IgD-negative memory B cell (primary cell): ENCODE measurements at regions not wholly inside any gene's neighbourhood (a gene's known extent, or its start where the extent isn't known, plus 50 kb on each side); places are given as distances from the start of the nearest gene placed in this dataset.

Experiments
- H3K27ac Mint-ChIP-seq, 3 donors: one replicate each; pipeline ENCODE4 v1.8.0; 2020 to 2022; ENCODE audit warnings: mild to moderate bottlenecking in 3 of 3, mixed read lengths in 3 of 3, moderate library complexity in 1 of 3
- H3K27me3 Mint-ChIP-seq: one replicate; pipeline ENCODE4 v1.8.0; 2021; ENCODE audit warnings: mixed read lengths
- H3K36me3 Mint-ChIP-seq: one replicate; pipeline ENCODE4 v1.8.0; 2020; ENCODE audit warnings: mild to moderate bottlenecking, mixed read lengths
- H3K4me1 Mint-ChIP-seq, 3 donors: one replicate each; pipeline ENCODE4 v1.8.0; 2020 to 2022; ENCODE audit warnings: mixed read lengths in 3 of 3, mild to moderate bottlenecking in 1 of 3
- H3K4me3 Mint-ChIP-seq, 4 donors: one replicate each; pipeline ENCODE4 v1.8.0; 2020 to 2022; ENCODE audit warnings: mild to moderate bottlenecking in 4 of 4, mixed read lengths in 4 of 4, moderate library complexity in 3 of 4
- H3K9me3 Mint-ChIP-seq, 3 donors: one replicate each; pipeline ENCODE4 v1.8.0; 2020 to 2021; ENCODE audit warnings: mixed read lengths in 3 of 3, mild to moderate bottlenecking in 1 of 3

DNA sequence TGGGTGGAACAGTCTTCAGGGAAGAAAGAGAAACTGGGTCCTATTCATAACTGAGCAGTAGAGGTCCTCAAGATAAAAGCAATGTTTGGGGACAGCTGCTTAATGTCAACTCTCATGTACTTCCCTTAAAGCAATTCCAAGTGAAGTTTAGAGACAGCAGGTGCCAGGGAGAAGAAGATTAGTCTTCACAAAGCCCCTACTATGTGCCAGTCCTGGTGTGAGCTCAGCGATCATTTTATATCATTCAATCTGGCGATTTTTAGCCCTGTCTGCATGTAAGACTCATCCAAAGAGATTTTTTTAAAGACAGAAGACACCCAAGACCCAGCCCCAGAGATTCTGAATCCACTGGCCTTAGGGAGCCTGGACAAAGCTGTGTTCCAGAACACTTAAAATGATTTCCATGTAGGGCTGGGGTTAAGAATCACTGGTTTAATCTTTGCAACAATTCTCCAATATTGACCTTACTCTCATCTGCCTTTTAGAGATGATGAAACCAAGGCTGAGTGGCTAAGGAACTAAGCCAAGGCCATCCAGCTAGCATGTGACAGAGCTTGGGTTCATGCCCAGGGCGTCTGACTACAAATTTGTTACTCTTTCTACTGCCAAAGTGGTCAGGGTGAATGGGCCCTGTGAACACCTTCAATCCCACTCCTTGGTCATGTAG, 404.5 kb upstream of the TBX3 start:
- H3K27ac Mint-ChIP-seq, result no peak overlapping the region

DNA sequence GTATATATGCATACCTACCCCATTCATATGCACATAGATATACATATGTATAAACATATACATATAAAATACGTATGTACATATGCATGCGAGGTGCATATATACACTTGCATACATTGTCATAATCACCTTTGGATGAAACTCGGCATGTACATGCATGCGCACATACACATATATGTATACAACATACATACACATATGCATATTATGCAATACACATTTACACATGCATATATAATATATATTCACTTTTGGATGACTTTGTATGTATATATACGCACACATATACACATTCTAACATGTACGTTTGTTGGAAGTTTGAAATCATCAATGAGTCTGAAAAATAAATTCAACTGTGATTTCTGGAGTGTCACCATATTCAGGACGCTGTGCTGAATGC, 401.6 kb upstream of the TBX3 start:
- no peak overlapping the region for H3K4me3 Mint-ChIP-seq
- H3K9me3 Mint-ChIP-seq, result peaks cover 0 to 8% (median 7%) of the 10 kb centered on the region in 3 donors
- H3K36me3 Mint-ChIP-seq, result no peaks in the 10 kb centered on the region
- no peaks in the 10 kb centered on the region for H3K4me1 Mint-ChIP-seq
- no peaks in the 10 kb centered on the region for H3K27me3 Mint-ChIP-seq
- no peak overlapping the region for H3K27ac Mint-ChIP-seq

More for the DNA sequence above, 404.5 kb upstream of the TBX3 start:
- Mint-ChIP-seq H3K4me1 (no peaks in the 10 kb centered on the region), H3K9me3 (peaks cover 4 to 13% (median 4%) of the 10 kb centered on the region in 3 donors), H3K36me3 (no peaks in the 10 kb centered on the region), H3K27me3 (no peaks in the 10 kb centered on the region), H3K4me3 (no peak overlapping the region)

DNA sequence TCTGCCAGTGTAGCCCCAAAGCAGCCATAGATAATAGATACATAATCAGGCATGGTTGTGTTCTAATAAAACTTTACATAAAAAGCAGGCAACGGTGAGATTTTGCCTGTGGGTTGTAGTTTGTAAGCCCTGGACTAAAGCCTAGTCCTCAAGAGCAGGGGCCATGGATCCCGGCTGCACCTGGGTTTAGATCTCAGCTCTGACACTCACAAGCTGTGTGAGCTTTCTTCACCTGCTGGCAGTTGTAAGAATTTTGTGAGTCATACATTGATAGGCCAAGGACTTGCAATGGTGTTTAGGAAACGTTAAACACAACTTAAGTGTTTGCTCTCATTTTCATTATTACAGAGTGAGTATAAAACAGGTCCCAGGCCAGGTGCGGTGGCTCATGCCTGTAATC, 395.8 kb upstream of the TBX3 start:
- Mint-ChIP-seq H3K4me3 (no peak overlapping the region), H3K9me3 (peaks cover 5 to 19% (median 10%) of the 10 kb centered on the region in 3 donors), H3K27me3 (no peaks in the 10 kb centered on the region), H3K36me3 (no peaks in the 10 kb centered on the region), H3K27ac (no peak overlapping the region), H3K4me1 (no peaks in the 10 kb centered on the region)

DNA sequence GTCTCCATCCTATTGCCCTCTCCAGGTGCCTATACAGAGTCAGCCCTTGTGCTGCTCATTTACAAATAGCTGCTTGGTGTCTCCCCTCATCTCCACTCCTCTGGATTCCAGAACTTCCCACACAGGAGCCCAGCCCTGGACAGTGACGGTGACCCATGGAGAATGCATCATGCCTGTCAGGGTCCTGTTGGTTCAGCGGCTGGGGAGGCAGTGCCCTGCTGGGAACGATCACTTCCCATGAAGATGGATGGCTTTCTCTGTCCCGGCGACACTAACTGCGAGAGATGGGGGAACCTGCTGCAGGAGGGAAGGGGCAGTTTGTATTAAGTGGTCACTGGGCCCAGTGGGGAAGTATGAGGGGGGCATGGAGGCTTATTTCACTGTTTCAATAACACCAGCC, 395.0 kb upstream of the TBX3 start:
- H3K4me1 Mint-ChIP-seq, result no peaks in the 10 kb centered on the region
- H3K36me3 Mint-ChIP-seq, result no peaks in the 10 kb centered on the region
- no peak overlapping the region for H3K4me3 Mint-ChIP-seq
- peaks cover 5 to 19% (median 8%) of the 10 kb centered on the region in 3 donors for H3K9me3 Mint-ChIP-seq
- H3K27ac Mint-ChIP-seq, result peak overlapping the region in 1 of 3 donors; percentile 42
- no peaks in the 10 kb centered on the region for H3K27me3 Mint-ChIP-seq

DNA sequence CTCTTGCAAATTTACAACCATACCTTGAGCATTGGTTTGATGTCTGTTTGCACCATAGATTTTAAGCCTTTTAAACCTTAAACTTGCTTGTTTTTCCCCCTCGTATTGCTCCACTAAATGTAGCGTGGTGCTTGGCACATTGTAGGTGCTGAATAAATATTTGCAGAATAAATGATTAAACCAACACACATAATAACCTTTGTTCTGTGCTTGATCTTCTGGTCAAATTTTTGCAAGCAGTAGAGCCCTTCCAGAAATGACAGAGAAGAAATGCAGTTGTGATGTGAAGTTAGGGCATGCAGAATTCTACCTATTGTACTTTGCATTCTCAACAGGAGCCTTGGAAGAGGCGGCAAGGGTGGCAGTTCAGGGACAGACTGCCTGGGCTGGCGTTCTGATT, 394.4 kb upstream of the TBX3 start:
- no peak overlapping the region for H3K27ac Mint-ChIP-seq
- no peaks in the 10 kb centered on the region for H3K4me1 Mint-ChIP-seq
- no peaks in the 10 kb centered on the region for H3K27me3 Mint-ChIP-seq
- H3K4me3 Mint-ChIP-seq, result no peak overlapping the region
- H3K36me3 Mint-ChIP-seq, result no peaks in the 10 kb centered on the region
- peaks cover 5 to 22% (median 8%) of the 10 kb centered on the region in 3 donors for H3K9me3 Mint-ChIP-seq

DNA sequence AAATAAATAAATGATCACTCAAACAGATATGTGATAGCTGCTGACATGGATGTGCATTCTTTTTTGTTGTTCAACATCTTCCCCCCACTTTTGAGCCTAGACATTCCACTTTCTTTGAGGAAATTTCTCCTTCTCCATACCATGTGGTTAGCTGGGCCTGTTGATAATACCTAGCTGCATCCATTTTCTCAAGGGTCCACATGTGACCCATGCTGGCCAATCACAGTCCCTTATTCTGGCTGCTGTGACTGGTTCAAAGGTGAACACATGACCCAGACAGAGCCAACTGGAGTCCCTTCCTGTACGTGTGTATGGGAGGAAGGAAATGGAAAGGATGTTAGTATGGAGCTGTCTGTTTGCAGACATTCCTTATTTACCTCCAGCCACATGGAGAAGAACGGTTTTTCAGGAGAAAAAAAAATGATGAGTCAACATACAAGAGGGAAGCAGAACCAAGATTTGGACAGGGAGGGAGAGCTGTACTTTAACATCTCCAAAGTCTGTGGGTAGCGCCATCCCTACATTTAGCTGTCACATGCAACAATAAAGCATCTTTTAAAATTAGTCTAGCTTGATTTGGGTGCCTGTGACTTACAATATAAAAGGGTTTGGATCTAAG, 391.7 kb upstream of the TBX3 start:
- Mint-ChIP-seq H3K4me3 (no peak overlapping the region), H3K4me1 (no peaks in the 10 kb centered on the region), H3K27ac (no peak overlapping the region), H3K9me3 (peaks cover 4 to 14% (median 5%) of the 10 kb centered on the region in 3 donors), H3K27me3 (peaks cover 2% of the 10 kb centered on the region), H3K36me3 (no peaks in the 10 kb centered on the region)

DNA sequence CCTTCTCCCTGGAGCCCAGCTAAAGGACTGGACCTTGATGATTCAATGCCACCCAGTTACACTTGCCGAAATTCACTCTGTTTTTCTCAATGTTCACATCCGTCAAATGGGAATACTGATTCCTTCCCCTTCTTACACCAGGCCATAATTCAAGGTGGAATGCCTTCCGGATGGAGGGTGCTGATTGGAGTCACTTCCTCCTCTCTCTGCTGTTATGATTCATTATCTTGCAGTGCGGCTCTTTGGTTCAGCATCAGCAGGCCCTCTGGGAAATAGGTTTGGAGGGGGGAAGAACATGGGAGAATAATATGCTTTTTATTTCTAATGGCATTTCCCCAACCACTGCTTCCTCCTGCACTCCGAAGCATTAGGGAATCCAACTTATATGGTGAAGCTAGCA, 390.6 kb upstream of the TBX3 start:
- Mint-ChIP-seq H3K4me1 (no peaks in the 10 kb centered on the region), H3K27ac (no peak overlapping the region), H3K27me3 (peaks cover 2% of the 10 kb centered on the region), H3K9me3 (peaks cover 4 to 17% (median 5%) of the 10 kb centered on the region in 3 donors), H3K36me3 (no peaks in the 10 kb centered on the region), H3K4me3 (no peak overlapping the region)

DNA sequence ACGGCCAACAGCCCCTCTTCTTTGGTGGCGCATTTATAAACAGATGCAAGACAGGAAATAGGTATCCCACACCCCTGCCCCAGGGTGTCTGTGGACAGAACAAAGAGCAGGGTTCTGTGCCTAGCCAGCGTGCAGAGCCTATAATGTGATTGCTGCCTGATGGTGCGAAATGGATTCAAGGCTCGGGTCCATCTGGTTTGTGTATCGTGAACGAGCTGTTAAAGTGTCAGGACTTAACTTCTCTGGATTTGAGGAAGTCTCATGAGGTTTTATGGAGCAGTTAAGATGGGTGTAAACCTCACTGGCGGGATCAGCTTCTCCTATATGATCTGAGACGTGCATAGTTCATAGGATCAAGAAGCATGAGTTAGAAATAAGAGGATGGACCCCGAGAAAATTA, 388.7 kb upstream of the TBX3 start:
- H3K27me3 Mint-ChIP-seq, result peaks cover 2% of the 10 kb centered on the region
- peaks cover 0 to 17% (median 1%) of the 10 kb centered on the region in 3 donors for H3K9me3 Mint-ChIP-seq
- H3K4me3 Mint-ChIP-seq, result no peak overlapping the region
- H3K4me1 Mint-ChIP-seq, result no peaks in the 10 kb centered on the region
- H3K36me3 Mint-ChIP-seq, result no peaks in the 10 kb centered on the region
- no peak overlapping the region for H3K27ac Mint-ChIP-seq

DNA sequence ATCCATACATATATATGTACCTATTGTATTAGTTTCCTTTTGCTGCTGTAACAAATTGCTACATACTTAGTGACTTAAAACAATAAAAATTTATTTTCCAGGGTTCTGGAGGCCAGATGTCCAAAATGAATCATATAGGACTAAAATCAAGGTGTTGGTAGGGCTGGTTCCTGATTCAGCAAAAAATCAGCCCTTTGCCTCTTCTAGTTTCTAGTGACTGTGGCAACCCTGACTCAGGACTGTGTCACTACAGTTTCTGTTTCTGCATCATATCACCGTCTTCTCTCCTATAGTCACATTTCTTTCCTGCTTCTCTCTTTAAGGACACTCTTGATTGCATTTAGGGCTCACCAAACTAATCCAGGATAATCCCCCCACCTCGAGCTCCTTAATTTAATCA, 386.3 kb upstream of the TBX3 start:
- no peaks in the 10 kb centered on the region for H3K36me3 Mint-ChIP-seq
- peak overlapping the region in 1 of 3 donors; percentile 27 for H3K27ac Mint-ChIP-seq
- no peaks in the 10 kb centered on the region for H3K4me1 Mint-ChIP-seq
- no peak overlapping the region for H3K4me3 Mint-ChIP-seq
- H3K9me3 Mint-ChIP-seq, result peaks cover 0 to 6% (median 0%) of the 10 kb centered on the region in 3 donors
- H3K27me3 Mint-ChIP-seq, result peaks cover 2% of the 10 kb centered on the region

DNA sequence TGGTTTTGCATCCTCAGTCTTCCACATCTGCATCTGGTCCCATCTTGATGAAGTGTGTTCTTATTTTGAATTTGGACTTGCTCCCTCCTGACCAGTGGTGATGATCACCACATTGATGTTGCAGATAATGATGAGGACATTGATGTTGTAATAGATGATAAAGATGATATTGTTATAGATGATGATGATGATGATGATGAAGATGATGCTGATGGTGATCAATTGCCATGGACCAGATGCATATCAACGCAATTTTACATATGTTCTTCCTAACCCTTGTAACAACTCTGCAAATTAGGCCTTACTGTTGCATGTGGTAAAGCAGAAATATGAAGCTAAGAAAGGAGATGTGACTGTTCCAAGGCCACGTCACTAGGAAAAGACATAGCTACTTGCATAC, 380.3 kb upstream of the TBX3 start:
- peaks cover 0 to 4% (median 0%) of the 10 kb centered on the region in 3 donors for H3K9me3 Mint-ChIP-seq
- no peaks in the 10 kb centered on the region for H3K4me1 Mint-ChIP-seq

DNA sequence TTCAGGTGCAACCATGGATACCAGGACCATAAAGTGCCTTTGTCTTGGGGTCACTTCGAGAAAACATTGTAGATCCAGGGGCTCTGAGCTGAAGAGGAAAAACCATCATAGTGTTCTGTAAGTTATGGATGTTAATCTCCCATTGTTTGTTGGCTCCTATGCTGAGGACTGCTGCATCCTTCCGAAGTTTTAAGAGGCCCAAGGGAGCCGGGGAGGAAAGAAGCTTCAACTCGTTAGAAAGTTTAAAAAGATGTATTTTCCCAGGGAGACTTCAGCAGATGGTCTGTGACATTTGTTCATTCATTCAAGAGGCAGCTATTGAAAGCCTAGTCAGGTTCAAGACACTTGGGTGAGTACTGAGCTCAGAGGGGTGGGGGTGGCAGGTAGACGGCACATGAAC, 378.8 kb upstream of the TBX3 start:
- peaks cover 0 to 8% (median 4%) of the 10 kb centered on the region in 3 donors for H3K9me3 Mint-ChIP-seq
- peaks cover 2% of the 10 kb centered on the region for H3K27me3 Mint-ChIP-seq
- H3K36me3 Mint-ChIP-seq, result no peaks in the 10 kb centered on the region
- H3K27ac Mint-ChIP-seq, result no peak overlapping the region
- H3K4me3 Mint-ChIP-seq, result no peak overlapping the region
- no peaks in the 10 kb centered on the region for H3K4me1 Mint-ChIP-seq

More for the DNA sequence above, 380.3 kb upstream of the TBX3 start:
- no peaks in the 10 kb centered on the region for H3K27me3 Mint-ChIP-seq
- no peak overlapping the region for H3K4me3 Mint-ChIP-seq
- H3K36me3 Mint-ChIP-seq, result no peaks in the 10 kb centered on the region
- no peak overlapping the region for H3K27ac Mint-ChIP-seq

DNA sequence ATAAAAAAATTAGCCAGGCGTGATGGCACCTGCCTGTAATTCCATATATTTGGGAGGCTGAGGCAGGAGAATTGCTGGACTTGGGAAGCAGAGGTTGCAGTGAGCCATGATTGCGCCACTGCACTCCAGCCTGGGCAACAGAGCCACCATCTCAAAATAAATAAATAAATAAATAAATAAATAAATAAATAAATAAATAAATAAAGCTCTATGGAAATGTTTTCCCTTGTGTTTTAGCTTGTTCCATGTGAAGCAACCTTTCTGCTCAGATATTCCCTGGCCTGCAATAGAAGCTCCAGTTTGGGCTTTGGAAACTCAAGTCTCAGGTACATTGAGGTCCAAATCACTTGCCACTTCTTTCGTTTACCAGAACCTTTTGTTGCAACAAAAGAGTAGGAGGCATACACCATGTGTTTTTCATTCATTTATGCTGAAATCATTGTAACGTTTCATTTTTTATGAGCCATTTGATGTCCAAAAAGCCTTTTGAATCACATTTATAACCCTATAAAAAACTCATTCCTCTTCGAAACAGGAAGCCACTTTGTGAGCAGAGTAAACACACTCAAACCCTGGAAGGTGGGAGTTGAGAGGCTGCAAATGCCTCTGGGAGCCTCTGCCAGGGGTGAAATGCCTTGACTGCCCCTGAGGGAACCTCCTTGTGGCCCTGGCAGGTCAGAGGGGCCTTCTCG, 376.6 kb upstream of the TBX3 start:
- no peaks in the 10 kb centered on the region for H3K4me1 Mint-ChIP-seq
- H3K27me3 Mint-ChIP-seq, result peaks cover 2% of the 10 kb centered on the region
- no peak overlapping the region for H3K27ac Mint-ChIP-seq
- H3K4me3 Mint-ChIP-seq, result no peak overlapping the region
- peaks cover 0 to 8% (median 6%) of the 10 kb centered on the region in 3 donors for H3K9me3 Mint-ChIP-seq
- H3K36me3 Mint-ChIP-seq, result no peaks in the 10 kb centered on the region

DNA sequence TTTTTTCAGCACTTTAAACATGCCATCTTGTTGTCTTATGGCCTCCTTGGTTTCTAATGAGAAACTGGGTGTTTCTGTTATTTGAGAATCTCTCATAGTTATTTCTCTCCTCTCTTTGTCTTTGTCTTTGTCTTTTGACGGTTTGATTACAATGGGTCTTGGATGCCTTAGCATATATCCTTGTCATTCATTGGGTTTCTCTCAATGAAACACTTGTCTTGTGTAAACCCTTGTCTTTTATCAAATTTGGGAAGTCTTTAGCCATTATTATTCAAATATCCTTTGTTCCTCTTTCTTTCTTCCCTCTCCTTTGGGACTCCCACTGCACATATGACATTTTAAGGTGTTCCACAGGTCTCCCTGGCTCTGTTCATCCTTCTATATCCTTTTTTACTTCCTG, 373.5 kb upstream of the TBX3 start:
- Mint-ChIP-seq H3K4me1 (no peaks in the 10 kb centered on the region), H3K4me3 (no peak overlapping the region), H3K9me3 (peaks cover 3 to 8% (median 6%) of the 10 kb centered on the region in 3 donors), H3K27me3 (peaks cover 2% of the 10 kb centered on the region), H3K36me3 (no peaks in the 10 kb centered on the region), H3K27ac (no peak overlapping the region)

DNA sequence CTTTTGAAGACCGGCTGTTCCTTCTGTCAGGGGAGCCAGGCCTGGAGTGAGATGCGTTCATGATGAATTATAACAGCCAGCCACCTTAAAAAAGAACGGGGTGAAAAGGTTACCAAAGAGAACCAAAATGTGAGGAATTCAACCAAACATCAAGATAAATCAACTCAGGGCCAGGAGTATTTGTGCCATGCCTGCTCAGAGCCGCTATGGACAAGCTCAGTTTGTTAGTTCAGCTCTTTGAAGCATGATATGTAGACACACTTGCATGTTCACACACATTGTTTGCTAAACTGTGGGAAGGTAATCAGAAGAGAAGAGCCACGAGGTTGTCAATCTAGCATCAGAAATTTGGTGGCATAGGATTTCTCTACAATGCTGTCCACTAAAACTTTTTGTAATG, 367.4 kb upstream of the TBX3 start:
- peaks cover 3 to 6% (median 3%) of the 10 kb centered on the region in 3 donors for H3K9me3 Mint-ChIP-seq

DNA sequence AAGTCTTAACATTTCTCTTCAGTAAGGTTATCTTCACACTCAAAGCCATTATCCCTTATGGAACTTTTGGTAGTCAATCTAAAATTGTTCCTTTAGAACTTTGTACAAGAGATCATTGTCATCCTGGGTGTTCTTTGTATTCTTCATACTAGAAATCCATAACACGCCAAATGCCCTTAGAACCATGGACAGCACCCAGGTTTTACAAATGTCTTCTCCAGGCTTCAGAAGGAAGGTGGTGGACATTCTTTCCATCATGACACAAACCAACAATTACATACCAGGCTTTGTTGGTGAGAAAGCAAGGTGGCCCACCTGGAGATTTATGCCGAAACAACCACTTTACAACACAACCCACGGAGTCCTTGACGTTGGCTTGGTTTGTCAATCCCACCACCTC, 365.6 kb upstream of the TBX3 start:
- no peaks in the 10 kb centered on the region for H3K36me3 Mint-ChIP-seq
- no peaks in the 10 kb centered on the region for H3K27me3 Mint-ChIP-seq
- no peak overlapping the region for H3K4me3 Mint-ChIP-seq
- peaks cover 0 to 6% (median 1%) of the 10 kb centered on the region in 3 donors for H3K9me3 Mint-ChIP-seq
- H3K27ac Mint-ChIP-seq, result no peak overlapping the region
- no peaks in the 10 kb centered on the region for H3K4me1 Mint-ChIP-seq

More for the DNA sequence above, 367.4 kb upstream of the TBX3 start:
- no peaks in the 10 kb centered on the region for H3K4me1 Mint-ChIP-seq
- no peak overlapping the region for H3K4me3 Mint-ChIP-seq
- H3K27me3 Mint-ChIP-seq, result no peaks in the 10 kb centered on the region
- H3K36me3 Mint-ChIP-seq, result no peaks in the 10 kb centered on the region
- H3K27ac Mint-ChIP-seq, result no peak overlapping the region
